ENCODE measurements at regions not wholly inside any gene's neighbourhood (a gene's known extent, or its start where the extent isn't known, plus 50 kb on each side); places are given as distances from the start of the nearest gene placed in this dataset.
"Not testable (repeated sequence)": the region's sequence is repeated elsewhere in the genome, so short reads cannot be mapped to it uniquely, and the experiment has no call there.

GRCh38 chr14:23763394-23763793 lies 127.2 kb downstream of the DHRS2 start:
- no peak for DNase-seq

- DNase-seq: no peak
Observed at GRCh38 chr14:23766737-23767401, 130.7 kb downstream of the DHRS2 start.

- not testable (repeated sequence) for DNase-seq
Observed at GRCh38 chr14:23769221-23769728, 133.1 kb downstream of the DHRS2 start.

- no peak for DNase-seq
Observed at GRCh38 chr14:23773981-23774380, 137.8 kb downstream of the DHRS2 start.

GRCh38 chr14:23776296-23776695 lies 140.1 kb downstream of the DHRS2 start:
- no peak for DNase-seq

GRCh38 chr14:23785208-23785607 lies 149.0 kb downstream of the DHRS2 start:
- DNase-seq: no peak

- DNase-seq: no peak
Observed at GRCh38 chr14:23787436-23787835, 151.3 kb downstream of the DHRS2 start.

- DNase-seq: no peak
Observed at GRCh38 chr14:23789696-23790095, 153.5 kb downstream of the DHRS2 start.

- DNase-seq: no peak
Observed at GRCh38 chr14:23793532-23793931, 157.4 kb downstream of the DHRS2 start.

- DNase-seq: no peak
Observed at GRCh38 chr14:23800811-23801210, 152.8 kb upstream of the DHRS4 start.

GRCh38 chr14:23801766-23802165 lies 151.8 kb upstream of the DHRS4 start:
- DNase-seq: no peak

- no peak for DNase-seq
Observed at GRCh38 chr14:23804817-23805216, 148.8 kb upstream of the DHRS4 start.

GRCh38 chr14:23805761-23806160 lies 147.8 kb upstream of the DHRS4 start:
- no peak for DNase-seq

GRCh38 chr14:23814527-23815256 lies 138.9 kb upstream of the DHRS4 start:
- no peak for DNase-seq

GRCh38 chr14:23816371-23816770 lies 137.2 kb upstream of the DHRS4 start:
- no peak for DNase-seq

GRCh38 chr14:23817164-23817767 lies 136.3 kb upstream of the DHRS4 start:
- no peak for DNase-seq

GRCh38 chr14:23827100-23827892 lies 126.3 kb upstream of the DHRS4 start:
- DNase-seq: no peak

GRCh38 chr14:23828001-23828400 lies 125.6 kb upstream of the DHRS4 start:
- DNase-seq: no peak

- DNase-seq: no peak
Observed at GRCh38 chr14:23828616-23829015, 125.0 kb upstream of the DHRS4 start.

- no peak for DNase-seq
Observed at GRCh38 chr14:23829736-23830471, 123.7 kb upstream of the DHRS4 start.

- DNase-seq: no peak
Observed at GRCh38 chr14:23831596-23831995, 122.0 kb upstream of the DHRS4 start.

GRCh38 chr14:23861666-23862065 lies 91.9 kb upstream of the DHRS4 start:
- DNase-seq: no peak

All from NCI-H2029 (cell line).